Glutamatergic neuron (in vitro differentiated cells): ENCODE measurements at regions not wholly inside any gene's neighbourhood (a gene's known extent, or its start where the extent isn't known, plus 50 kb on each side); places are given as distances from the start of the nearest gene placed in this dataset.

Experiments
- DNase-seq: peaks from one replicate; pipeline ENCODE4 v3.0.0; 2022
- H3K27ac Mint-ChIP-seq: one replicate; pipeline ENCODE4 v1.8.0; 2020; ENCODE audit warnings: mild to moderate bottlenecking, mixed read lengths, inconsistent platforms; ENCODE audit not compliant: unreplicated experiment
- H3K27me3 Mint-ChIP-seq: one replicate; pipeline ENCODE4 v1.8.0; 2020; ENCODE audit warnings: mild to moderate bottlenecking, moderate library complexity, mixed read lengths, inconsistent platforms; ENCODE audit not compliant: unreplicated experiment
- H3K36me3 Mint-ChIP-seq: one replicate; pipeline ENCODE4 v1.8.0; 2020; ENCODE audit warnings: mild to moderate bottlenecking, mixed read lengths, inconsistent platforms; ENCODE audit not compliant: unreplicated experiment
- H3K4me1 Mint-ChIP-seq: one replicate; pipeline ENCODE4 v1.8.0; 2020; ENCODE audit warnings: mild to moderate bottlenecking, low read depth, mixed read lengths, inconsistent platforms; ENCODE audit not compliant: unreplicated experiment
- H3K4me3 Mint-ChIP-seq: one replicate; pipeline ENCODE4 v1.8.0; 2020; ENCODE audit warnings: mild to moderate bottlenecking, mixed read lengths, inconsistent platforms; ENCODE audit not compliant: unreplicated experiment
- H3K9me3 Mint-ChIP-seq: one replicate; pipeline ENCODE4 v1.8.0; 2020; ENCODE audit warnings: mild to moderate bottlenecking, moderate library complexity, mixed read lengths, inconsistent platforms; ENCODE audit not compliant: unreplicated experiment
- TF ChIP-seq, protein P1 (sequence below): fragments of 200-600 bp; sonication (generic); IDR thresholded peaks from one replicate; pipeline ENCODE4 v1.5.0; 2021; ENCODE audit not compliant: partially characterized antibody, unreplicated experiment

- TF ChIP-seq, protein P1, sequence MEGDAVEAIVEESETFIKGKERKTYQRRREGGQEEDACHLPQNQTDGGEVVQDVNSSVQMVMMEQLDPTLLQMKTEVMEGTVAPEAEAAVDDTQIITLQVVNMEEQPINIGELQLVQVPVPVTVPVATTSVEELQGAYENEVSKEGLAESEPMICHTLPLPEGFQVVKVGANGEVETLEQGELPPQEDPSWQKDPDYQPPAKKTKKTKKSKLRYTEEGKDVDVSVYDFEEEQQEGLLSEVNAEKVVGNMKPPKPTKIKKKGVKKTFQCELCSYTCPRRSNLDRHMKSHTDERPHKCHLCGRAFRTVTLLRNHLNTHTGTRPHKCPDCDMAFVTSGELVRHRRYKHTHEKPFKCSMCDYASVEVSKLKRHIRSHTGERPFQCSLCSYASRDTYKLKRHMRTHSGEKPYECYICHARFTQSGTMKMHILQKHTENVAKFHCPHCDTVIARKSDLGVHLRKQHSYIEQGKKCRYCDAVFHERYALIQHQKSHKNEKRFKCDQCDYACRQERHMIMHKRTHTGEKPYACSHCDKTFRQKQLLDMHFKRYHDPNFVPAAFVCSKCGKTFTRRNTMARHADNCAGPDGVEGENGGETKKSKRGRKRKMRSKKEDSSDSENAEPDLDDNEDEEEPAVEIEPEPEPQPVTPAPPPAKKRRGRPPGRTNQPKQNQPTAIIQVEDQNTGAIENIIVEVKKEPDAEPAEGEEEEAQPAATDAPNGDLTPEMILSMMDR, result no peak
- no peak for DNase-seq
- Mint-ChIP-seq H3K4me3 (no peak overlapping the region), H3K27ac (no peak overlapping the region), H3K36me3 (no peaks in the 10 kb centered on the region), H3K4me1 (no peaks in the 10 kb centered on the region), H3K27me3 (no peaks in the 10 kb centered on the region), H3K9me3 (no peaks in the 10 kb centered on the region)
These were observed 387.2 kb downstream of the GRB14 start for GRCh38 chr2:164234074-164234473.

GRCh38 chr2:164224007-164224406 is 397.3 kb downstream of the GRB14 start:
- Mint-ChIP-seq H3K4me3 (no peak overlapping the region), H3K27ac (no peak overlapping the region), H3K27me3 (no peaks in the 10 kb centered on the region), H3K9me3 (peaks cover 2% of the 10 kb centered on the region), H3K36me3 (no peaks in the 10 kb centered on the region), H3K4me1 (no peaks in the 10 kb centered on the region)
- TF ChIP-seq, protein P1, result no peak
- no peak for DNase-seq

DNA sequence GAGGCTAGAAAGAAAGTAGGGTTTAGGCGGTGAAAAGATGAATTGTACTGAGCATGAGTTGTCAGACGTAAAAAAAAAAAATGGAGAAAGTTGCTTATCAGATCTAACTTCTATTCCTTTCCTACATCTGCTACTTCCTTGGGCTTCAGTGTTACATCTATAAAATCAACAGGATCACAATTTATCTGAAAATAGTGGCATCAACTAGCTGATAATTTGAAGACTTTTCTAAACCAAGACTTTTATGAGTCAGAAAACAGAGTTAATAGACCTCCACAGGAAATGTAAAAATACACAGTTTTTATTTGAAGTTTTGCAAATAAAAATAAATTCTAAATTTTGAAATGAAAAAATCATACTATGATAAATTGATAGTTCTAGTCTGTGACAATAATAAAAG is 399.8 kb downstream of the GRB14 start:
- Mint-ChIP-seq H3K9me3 (no peaks in the 10 kb centered on the region), H3K4me3 (no peak overlapping the region), H3K27me3 (no peaks in the 10 kb centered on the region), H3K36me3 (no peaks in the 10 kb centered on the region), H3K4me1 (no peaks in the 10 kb centered on the region), H3K27ac (no peak overlapping the region)
- TF ChIP-seq, protein P1, result no peak
- DNase-seq, result no peak

GRCh38 chr2:164220265-164220664 is 401.0 kb downstream of the GRB14 start:
- TF ChIP-seq, protein P1, result no peak
- Mint-ChIP-seq H3K4me3 (no peak overlapping the region), H3K4me1 (no peaks in the 10 kb centered on the region), H3K27me3 (no peaks in the 10 kb centered on the region), H3K27ac (no peak overlapping the region), H3K36me3 (no peaks in the 10 kb centered on the region), H3K9me3 (no peaks in the 10 kb centered on the region)
- DNase-seq, result no peak

DNA sequence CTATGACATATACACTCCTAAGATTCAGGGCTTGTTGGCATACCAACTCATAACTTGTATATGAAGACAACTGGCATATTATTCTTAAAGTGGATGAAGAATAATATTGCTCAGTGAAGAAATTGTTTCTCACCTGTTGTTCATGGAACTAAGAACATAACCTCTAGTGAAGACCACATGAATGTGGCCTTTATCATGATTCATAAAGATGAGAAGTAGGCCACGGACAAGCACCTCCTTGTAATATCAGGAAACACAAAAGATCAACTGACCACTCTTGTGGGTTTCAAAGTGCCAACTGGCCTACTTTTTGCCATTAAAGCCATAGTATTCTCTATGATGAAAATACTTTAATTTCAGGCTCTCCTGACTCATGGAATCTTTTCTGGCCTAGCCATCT is 407.4 kb downstream of the GRB14 start:
- TF ChIP-seq, protein P1, result no peak
- Mint-ChIP-seq H3K27ac (no peak overlapping the region), H3K4me3 (no peak overlapping the region), H3K36me3 (no peaks in the 10 kb centered on the region), H3K4me1 (no peaks in the 10 kb centered on the region), H3K9me3 (peaks cover 2% of the 10 kb centered on the region), H3K27me3 (no peaks in the 10 kb centered on the region)
- no peak for DNase-seq
